NCI-H510A treated with DMSO at 0.1 percent for 48 hours (cell line): ENCODE measurements at regions not wholly inside any gene's neighbourhood (a gene's known extent, or its start where the extent isn't known, plus 50 kb on each side); places are given as distances from the start of the nearest gene placed in this dataset.

ENCODE experiments used
- DNase-seq: peaks from one replicate; lab custom pipeline; 2025; lab: John Stamatoyannopoulos, UW

- DNase-seq = no peak
Measured at GRCh38 chr6:24031496-24031895, 94.5 kb upstream of the NRSN1 start.

GRCh38 chr6:24032896-24033688, 92.9 kb upstream of the NRSN1 start:
- no peak for DNase-seq

GRCh38 chr6:24043848-24044247, 82.2 kb upstream of the NRSN1 start:
- DNase-seq = no peak

GRCh38 chr6:24051942-24052589, 73.9 kb upstream of the NRSN1 start:
- DNase-seq = no peak

- no peak for DNase-seq
Measured at GRCh38 chr6:24052590-24052961, 73.4 kb upstream of the NRSN1 start.

GRCh38 chr6:24053057-24053456, 73.0 kb upstream of the NRSN1 start:
- DNase-seq = no peak

GRCh38 chr6:24054388-24054787, 71.6 kb upstream of the NRSN1 start:
- DNase-seq = no peak

GRCh38 chr6:24056567-24056966, 69.4 kb upstream of the NRSN1 start:
- no peak for DNase-seq

- no peak for DNase-seq
Measured at GRCh38 chr6:24057030-24057429, 69.0 kb upstream of the NRSN1 start.

- DNase-seq = no peak
Measured at GRCh38 chr6:24060982-24061754, 64.8 kb upstream of the NRSN1 start.

GRCh38 chr6:24064106-24064505, 61.9 kb upstream of the NRSN1 start:
- peak; percentile 11 for DNase-seq

- no peak for DNase-seq
Measured at GRCh38 chr6:24064832-24065231, 61.2 kb upstream of the NRSN1 start.

- no peak for DNase-seq
Measured at GRCh38 chr6:24069526-24069925, 56.5 kb upstream of the NRSN1 start.

GRCh38 chr6:24072038-24072746, 53.8 kb upstream of the NRSN1 start:
- DNase-seq = no peak

GRCh38 chr6:24076011-24076410, 50.0 kb upstream of the NRSN1 start:
- DNase-seq = no peak
